NB4 (cell line): ENCODE measurements at regions not wholly inside any gene's neighbourhood (a gene's known extent, or its start where the extent isn't known, plus 50 kb on each side); places are given as distances from the start of the nearest gene placed in this dataset.

Experiments
- POLR2A ChIP-seq: IDR thresholded peaks from 2 replicates; pipeline ENCODE4 v1.6.1; 2011; ENCODE audit warnings: mild to moderate bottlenecking; ENCODE audit not compliant: insufficient read length; ENCODE audit errors: extremely low read depth
- TF ChIP-seq, protein P1 (sequence below): IDR thresholded peaks from one replicate; pipeline ENCODE4 v1.5.1; 2012; ENCODE audit warnings: low read depth, low read length
- TF ChIP-seq, protein P2 (sequence below): IDR thresholded peaks from 2 replicates; pipeline ENCODE4 v1.6.1; 2011; ENCODE audit warnings: low read depth, low read length

DNA sequence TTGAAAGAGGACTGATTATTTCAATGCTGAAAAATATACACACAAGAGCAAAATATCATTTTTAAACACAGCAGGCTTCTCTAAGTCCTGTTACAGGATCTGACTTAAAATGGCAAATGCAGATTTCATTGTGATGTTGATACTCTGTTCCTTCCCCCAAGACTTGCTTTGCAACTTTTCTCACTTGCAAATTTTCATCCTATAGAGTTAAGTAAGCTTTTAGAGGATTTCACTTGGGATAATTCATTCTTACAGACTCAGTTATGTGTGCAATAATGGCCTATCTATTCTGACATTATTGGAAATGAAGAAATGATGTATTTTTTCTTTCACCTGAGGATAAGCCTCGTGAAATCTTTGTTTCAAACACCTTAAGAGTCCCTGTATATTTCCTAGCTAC, 2403.2 kb downstream of the ARAP2 start:
- TF ChIP-seq, protein P1, sequence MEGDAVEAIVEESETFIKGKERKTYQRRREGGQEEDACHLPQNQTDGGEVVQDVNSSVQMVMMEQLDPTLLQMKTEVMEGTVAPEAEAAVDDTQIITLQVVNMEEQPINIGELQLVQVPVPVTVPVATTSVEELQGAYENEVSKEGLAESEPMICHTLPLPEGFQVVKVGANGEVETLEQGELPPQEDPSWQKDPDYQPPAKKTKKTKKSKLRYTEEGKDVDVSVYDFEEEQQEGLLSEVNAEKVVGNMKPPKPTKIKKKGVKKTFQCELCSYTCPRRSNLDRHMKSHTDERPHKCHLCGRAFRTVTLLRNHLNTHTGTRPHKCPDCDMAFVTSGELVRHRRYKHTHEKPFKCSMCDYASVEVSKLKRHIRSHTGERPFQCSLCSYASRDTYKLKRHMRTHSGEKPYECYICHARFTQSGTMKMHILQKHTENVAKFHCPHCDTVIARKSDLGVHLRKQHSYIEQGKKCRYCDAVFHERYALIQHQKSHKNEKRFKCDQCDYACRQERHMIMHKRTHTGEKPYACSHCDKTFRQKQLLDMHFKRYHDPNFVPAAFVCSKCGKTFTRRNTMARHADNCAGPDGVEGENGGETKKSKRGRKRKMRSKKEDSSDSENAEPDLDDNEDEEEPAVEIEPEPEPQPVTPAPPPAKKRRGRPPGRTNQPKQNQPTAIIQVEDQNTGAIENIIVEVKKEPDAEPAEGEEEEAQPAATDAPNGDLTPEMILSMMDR, result no peak
- TF ChIP-seq, protein P2, sequence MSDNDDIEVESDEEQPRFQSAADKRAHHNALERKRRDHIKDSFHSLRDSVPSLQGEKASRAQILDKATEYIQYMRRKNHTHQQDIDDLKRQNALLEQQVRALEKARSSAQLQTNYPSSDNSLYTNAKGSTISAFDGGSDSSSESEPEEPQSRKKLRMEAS, result no peak
- no peak for TF ChIP-seq POLR2A
